A673 (cell line): ENCODE measurements at regions not wholly inside any gene's neighbourhood (a gene's known extent, or its start where the extent isn't known, plus 50 kb on each side); places are given as distances from the start of the nearest gene placed in this dataset.

Experiments used
- BruUV-seq: library from RNA; stranded (reverse); fragments of 400-500 nt; replicated peaks from 2 replicates; lab custom pipeline; 2021; lab: Mats Ljungman, UMichigan
- CTCF ChIA-PET: fragments of 300-600 bp; sonication (Branson Sonifier 250); formaldehyde crosslinking; loops from one replicate; lab custom pipeline; 2022; ENCODE audit warnings: antibody characterized with exemption; lab: Charles Lee
- POLR2A ChIA-PET: fragments of 300-600 bp; sonication (Branson Sonifier 250); formaldehyde crosslinking; loops from one replicate; lab custom pipeline; 2022; ENCODE audit warnings: antibody characterized with exemption; ENCODE audit not compliant: low non-redundant PET; lab: Charles Lee
- DNase-seq: peaks from one replicate; pipeline ENCODE4 v3.0.0-alpha.2; 2015; ENCODE audit warnings: low spot score
- H3K27ac ChIP-seq: fragments of 200-600 bp; sonication (generic); 2 replicates; pipeline ENCODE4 v1.5.1; 2016; ENCODE audit warnings: mixed run types, low read depth, mild to moderate bottlenecking, mixed read lengths, antibody characterized with exemption, low read length; ENCODE audit not compliant: poor library complexity, severe bottlenecking
- H3K27me3 ChIP-seq: fragments of 200-600 bp; sonication (generic); replicated peaks from 2 replicates; pipeline ENCODE4 v1.6.1; 2017; ENCODE audit warnings: mixed run types, low read depth, mild to moderate bottlenecking, mixed read lengths, antibody characterized with exemption, low read length; ENCODE audit not compliant: insufficient read depth, poor library complexity
- H3K36me3 ChIP-seq: fragments of 200-600 bp; sonication (generic); 2 replicates; pipeline ENCODE4 v1.6.1; 2016; ENCODE audit warnings: mixed run types, mild to moderate bottlenecking, mixed read lengths, antibody characterized with exemption, low read length; ENCODE audit not compliant: insufficient read depth, poor library complexity, severe bottlenecking
- H3K4me1 ChIP-seq: fragments of 200-600 bp; sonication (generic); 2 replicates; pipeline ENCODE4 v1.6.1; 2017; ENCODE audit warnings: mixed run types, mild to moderate bottlenecking, mixed read lengths, antibody characterized with exemption, low read length; ENCODE audit not compliant: insufficient read depth, poor library complexity, severe bottlenecking
- H3K4me3 ChIP-seq: fragments of 200-600 bp; sonication (generic); 2 replicates; pipeline ENCODE4 v1.5.1; 2016; ENCODE audit warnings: low read depth, mixed run types, mild to moderate bottlenecking, mixed read lengths, low read length; ENCODE audit not compliant: poor library complexity, severe bottlenecking
- H3K9me3 ChIP-seq: fragments of 200-600 bp; sonication (generic); 2 replicates; pipeline ENCODE4 v1.6.1; 2016; ENCODE audit warnings: mixed run types, low read depth, mild to moderate bottlenecking, mixed read lengths, antibody characterized with exemption, low read length; ENCODE audit not compliant: poor library complexity, severe bottlenecking
- CTCF ChIP-seq: fragments of 300-800, 200-600 bp; sonication (generic); conservative IDR thresholded peaks from 2 replicates; pipeline ENCODE4 v1.5.1; 2017; ENCODE audit warnings: low read depth, mild to moderate bottlenecking, antibody characterized with exemption, low read length, moderate library complexity, mixed read lengths
- EZH2 ChIP-seq: fragments of 200-600 bp; sonication (generic); IDR thresholded peaks from 2 replicates; pipeline ENCODE4 v1.6.1; 2017; ENCODE audit warnings: borderline replicate concordance, low read depth, mild to moderate bottlenecking, mixed read lengths, antibody characterized with exemption, low read length; ENCODE audit not compliant: poor library complexity, severe bottlenecking
- intact Hi-C: fragments of 100-400 bp; cut with micrococcal nuclease; formaldehyde crosslinking; loops from one replicate; pipeline ENCODE4 v1.10.0; 2022; ENCODE audit not compliant: unreplicated experiment

GRCh38 chr2:15799432-15799827 is 140.9 kb upstream of the MYCN start:
- Histone ChIP-seq H3K4me1 (no peaks in the 10 kb centered on the region), H3K27me3 (no peaks in the 10 kb centered on the region), H3K27ac (no peak overlapping the region), H3K9me3 (no peaks in the 10 kb centered on the region), H3K36me3 (no peaks in the 10 kb centered on the region), H3K4me3 (no peak overlapping the region)
- BruUV-seq = no TSS peak
- ChIA-PET CTCF (no interaction called here), POLR2A (no interaction called here)
- no peak for DNase-seq
- intact Hi-C loops = no loop called here
- TF ChIP-seq EZH2 (no peak), CTCF (no peak)

DNA sequence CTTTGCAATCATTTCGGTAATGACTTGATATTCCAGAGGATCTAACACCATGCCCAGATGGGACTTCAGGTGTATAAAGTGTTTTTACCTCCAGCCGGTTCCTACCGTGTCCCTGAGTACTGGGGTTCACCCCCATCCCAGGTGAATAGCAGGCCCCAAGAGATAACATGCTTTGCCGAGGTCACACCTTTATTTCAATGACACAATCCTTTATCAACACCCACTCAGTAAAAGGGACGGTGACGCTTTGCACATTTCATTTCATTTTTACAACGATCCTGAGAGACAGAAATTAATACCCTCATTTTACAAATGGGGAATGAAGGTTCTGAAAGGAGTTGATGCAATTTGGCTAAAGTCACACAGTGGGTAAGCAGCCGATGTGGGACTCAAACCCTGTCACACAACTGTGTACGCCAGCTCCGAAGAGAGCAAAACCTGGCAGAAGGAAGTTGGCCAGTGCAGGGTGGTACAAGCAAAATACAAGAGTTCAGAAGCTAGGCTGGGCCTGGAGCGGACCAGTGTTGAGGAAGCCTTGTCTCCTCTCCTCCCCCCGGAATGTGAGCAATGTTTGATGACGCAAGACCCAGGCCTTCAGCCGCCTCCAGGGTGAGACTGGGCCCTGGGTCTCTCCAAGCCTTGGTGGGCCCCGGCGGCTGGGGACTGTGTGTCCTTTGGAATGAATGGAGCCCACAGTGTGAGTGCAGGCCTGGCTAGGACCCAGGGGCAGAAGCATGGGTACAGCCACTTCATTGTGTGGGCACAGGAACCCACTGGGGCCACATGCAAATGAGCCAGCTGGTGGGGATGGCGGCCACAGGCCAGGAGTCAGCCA is 139.6 kb upstream of the MYCN start:
- TF ChIP-seq CTCF (no peak), EZH2 (no peak)

GRCh38 chr2:15801439-15801838 is 138.9 kb upstream of the MYCN start:
- intact Hi-C loops = no loop called here
- no TSS peak for BruUV-seq
- no peak overlapping the region for H3K4me3 ChIP-seq
- H3K9me3 ChIP-seq = no peaks in the 10 kb centered on the region
- no peaks in the 10 kb centered on the region for H3K36me3 ChIP-seq
- DNase-seq = no peak
- no peaks in the 10 kb centered on the region for H3K4me1 ChIP-seq
- TF ChIP-seq CTCF (no peak), EZH2 (no peak)
- ChIA-PET CTCF (no interaction called here), POLR2A (no interaction called here)
- no peaks in the 10 kb centered on the region for H3K27me3 ChIP-seq
- no peak overlapping the region for H3K27ac ChIP-seq

More for the DNA sequence above, 139.6 kb upstream of the MYCN start:
- intact Hi-C loops = no loop called here
- no peak for DNase-seq
- ChIA-PET POLR2A (no interaction called here), CTCF (no interaction called here)
- Histone ChIP-seq H3K4me3 (no peak overlapping the region), H3K27ac (no peak overlapping the region), H3K27me3 (no peaks in the 10 kb centered on the region), H3K4me1 (no peaks in the 10 kb centered on the region), H3K36me3 (no peaks in the 10 kb centered on the region), H3K9me3 (no peaks in the 10 kb centered on the region)
- BruUV-seq = no TSS peak
